ENCODE measurements at regions not wholly inside any gene's neighbourhood (a gene's known extent, or its start where the extent isn't known, plus 50 kb on each side); places are given as distances from the start of the nearest gene placed in this dataset.

- H2AFZ ChIP-seq (ENCODE audit: insufficient read depth, low read depth, low read length, poor library complexity, severe bottlenecking): no peak overlapping the region
- no peaks in the 10 kb centered on the region for H3K4me1 ChIP-seq (ENCODE audit: control insufficient read depth in 2 of 2, insufficient read depth in 2 of 2, low read length in 2 of 2)
- no peaks in the 10 kb centered on the region for H3K27me3 ChIP-seq (replicated peaks in 1 of 4; ENCODE audit: control extremely low read depth in 1 of 4, control insufficient read depth in 3 of 4, insufficient read depth in 4 of 4, low read length in 3 of 4)
- H4K20me1 ChIP-seq (ENCODE audit: control insufficient read depth, insufficient read depth, low read length, poor library complexity, severe bottlenecking): no peaks in the 10 kb centered on the region
- no peak overlapping the region for H3K4me2 ChIP-seq (replicated peaks; ENCODE audit: low read depth, low read length, poor library complexity, severe bottlenecking)
- Mint-ChIP-seq H3K9me3 (ENCODE audit: insufficient read depth) (no peaks in the 10 kb centered on the region), H3K4me1 (no peaks in the 10 kb centered on the region), H3K27me3 (no peaks in the 10 kb centered on the region), H3K27ac (no peak overlapping the region), H3K4me3 (no peak overlapping the region)
- no peak overlapping the region for H3K9ac ChIP-seq (ENCODE audit: low read length)
- DNase-seq: no peak
- intact Hi-C loops (cut with micrococcal nuclease): no loop called here
- H3K36me3 ChIP-seq (replicated peaks in 1 of 2; ENCODE audit: control extremely low read depth in 1 of 2, control insufficient read depth in 1 of 2, extremely low read depth in 1 of 2, insufficient read depth in 2 of 2, low read length in 1 of 2): no peaks in the 10 kb centered on the region
- H3K79me2 ChIP-seq (ENCODE audit: control insufficient read depth, insufficient read depth, low read length): no peaks in the 10 kb centered on the region
- no peak overlapping the region for H3K4me3 ChIP-seq (ENCODE audit: control extremely low read depth in 1 of 5, extremely low read depth in 1 of 5, insufficient read depth in 1 of 5, low read depth in 2 of 5, low read length in 4 of 5)
- no peak for ATAC-seq (ENCODE audit: low read depth)
- no peak overlapping the region for H3K27ac ChIP-seq (ENCODE audit: low read length in 2 of 2)
- CTCF ChIA-PET: no interaction called here
- H3K9me3 ChIP-seq (ENCODE audit: control extremely low read depth in 1 of 3, control insufficient read depth in 2 of 3, insufficient read depth in 1 of 3, low read length in 2 of 3): no peaks in the 10 kb centered on the region
- POLR2A ChIA-PET: no interaction called here
- no CpG with 5 or more reads among the region's 1 CpG for WGBS (ENCODE audit: insufficient coverage)
- no peak for TF ChIP-seq CTCF (IDR thresholded peaks at IDR 0.05)
Observed at GRCh38 chr4:111228874-111229273, 606.0 kb upstream of the PITX2 start.

- Histone ChIP-seq H3K4me2 (replicated peaks; ENCODE audit: low read depth, low read length, poor library complexity, severe bottlenecking) (no peak overlapping the region), H3K27me3 (replicated peaks in 1 of 4; ENCODE audit: control extremely low read depth in 1 of 4, control insufficient read depth in 3 of 4, insufficient read depth in 4 of 4, low read length in 3 of 4) (no peaks in the 10 kb centered on the region), H3K4me3 (ENCODE audit: control extremely low read depth in 1 of 5, extremely low read depth in 1 of 5, insufficient read depth in 1 of 5, low read depth in 2 of 5, low read length in 4 of 5) (no peak overlapping the region), H3K36me3 (replicated peaks in 1 of 2; ENCODE audit: control extremely low read depth in 1 of 2, control insufficient read depth in 1 of 2, extremely low read depth in 1 of 2, insufficient read depth in 2 of 2, low read length in 1 of 2) (no peaks in the 10 kb centered on the region), H3K9me3 (ENCODE audit: control extremely low read depth in 1 of 3, control insufficient read depth in 2 of 3, insufficient read depth in 1 of 3, low read length in 2 of 3) (no peaks in the 10 kb centered on the region), H3K4me1 (ENCODE audit: control insufficient read depth in 2 of 2, insufficient read depth in 2 of 2, low read length in 2 of 2) (no peaks in the 10 kb centered on the region), H2AFZ (ENCODE audit: insufficient read depth, low read depth, low read length, poor library complexity, severe bottlenecking) (no peak overlapping the region), H4K20me1 (ENCODE audit: control insufficient read depth, insufficient read depth, low read length, poor library complexity, severe bottlenecking) (no peaks in the 10 kb centered on the region), H3K79me2 (ENCODE audit: control insufficient read depth, insufficient read depth, low read length) (no peaks in the 10 kb centered on the region), H3K9ac (ENCODE audit: low read length) (no peak overlapping the region), H3K27ac (ENCODE audit: low read length in 2 of 2) (no peak overlapping the region)
- Mint-ChIP-seq H3K27me3 (no peaks in the 10 kb centered on the region), H3K4me1 (no peaks in the 10 kb centered on the region), H3K4me3 (no peak overlapping the region), H3K9me3 (ENCODE audit: insufficient read depth) (no peaks in the 10 kb centered on the region), H3K27ac (no peak overlapping the region)
- CTCF ChIA-PET: no interaction called here
- POLR2A ChIA-PET: no interaction called here
- no peak for TF ChIP-seq EZH2 (IDR thresholded peaks at IDR 0.05; ENCODE audit: borderline replicate concordance, insufficient read depth, low read depth, low read length, poor library complexity, severe bottlenecking)
- TF ChIP-seq CTCF (IDR thresholded peaks at IDR 0.05): no peak
- intact Hi-C loops (cut with micrococcal nuclease): no loop called here
- no CpG with 5 or more reads among the region's 1 CpG for WGBS (ENCODE audit: insufficient coverage)
- no peak for DNase-seq
- no peak for ATAC-seq (ENCODE audit: low read depth)
Observed at GRCh38 chr4:111230265-111230664, 607.4 kb upstream of the PITX2 start.

Data from B cell (primary cell).